ENCODE measurements at regions not wholly inside any gene's neighbourhood (a gene's known extent, or its start where the extent isn't known, plus 50 kb on each side); places are given as distances from the start of the nearest gene placed in this dataset.

DNA sequence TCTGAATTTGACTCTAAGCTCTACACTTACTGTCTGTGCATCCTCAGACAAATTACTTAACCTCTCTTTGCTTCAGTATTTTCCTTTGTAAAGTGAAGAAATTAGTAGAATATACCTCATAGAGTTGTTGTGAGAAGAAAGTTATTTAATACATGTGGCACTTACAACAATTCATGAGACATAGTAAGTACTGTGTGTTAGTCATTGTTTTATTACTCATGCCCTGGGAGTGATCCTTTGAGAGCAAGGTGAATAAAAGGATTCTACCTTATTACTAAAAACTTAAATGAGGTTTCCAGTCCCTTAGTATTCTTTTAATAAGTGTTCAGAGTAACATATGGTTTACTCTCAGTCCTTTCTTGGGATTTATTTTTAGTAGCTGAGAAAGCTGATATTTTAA, 233.6 kb upstream of the MAP3K7 start:
- TF ChIP-seq, protein P1, sequence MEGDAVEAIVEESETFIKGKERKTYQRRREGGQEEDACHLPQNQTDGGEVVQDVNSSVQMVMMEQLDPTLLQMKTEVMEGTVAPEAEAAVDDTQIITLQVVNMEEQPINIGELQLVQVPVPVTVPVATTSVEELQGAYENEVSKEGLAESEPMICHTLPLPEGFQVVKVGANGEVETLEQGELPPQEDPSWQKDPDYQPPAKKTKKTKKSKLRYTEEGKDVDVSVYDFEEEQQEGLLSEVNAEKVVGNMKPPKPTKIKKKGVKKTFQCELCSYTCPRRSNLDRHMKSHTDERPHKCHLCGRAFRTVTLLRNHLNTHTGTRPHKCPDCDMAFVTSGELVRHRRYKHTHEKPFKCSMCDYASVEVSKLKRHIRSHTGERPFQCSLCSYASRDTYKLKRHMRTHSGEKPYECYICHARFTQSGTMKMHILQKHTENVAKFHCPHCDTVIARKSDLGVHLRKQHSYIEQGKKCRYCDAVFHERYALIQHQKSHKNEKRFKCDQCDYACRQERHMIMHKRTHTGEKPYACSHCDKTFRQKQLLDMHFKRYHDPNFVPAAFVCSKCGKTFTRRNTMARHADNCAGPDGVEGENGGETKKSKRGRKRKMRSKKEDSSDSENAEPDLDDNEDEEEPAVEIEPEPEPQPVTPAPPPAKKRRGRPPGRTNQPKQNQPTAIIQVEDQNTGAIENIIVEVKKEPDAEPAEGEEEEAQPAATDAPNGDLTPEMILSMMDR (IDR thresholded peaks at IDR 0.05; ENCODE audit: borderline replicate concordance, control extremely low read depth, extremely low read depth, insufficient read depth, missing control alignments), result no peak
- in situ Hi-C loops (cut with MboI; ENCODE audit: low sequenced_read_pairs, unreplicated experiment), result no loop called here
- DNase-seq (ENCODE audit: low spot score), result no peak

DNA sequence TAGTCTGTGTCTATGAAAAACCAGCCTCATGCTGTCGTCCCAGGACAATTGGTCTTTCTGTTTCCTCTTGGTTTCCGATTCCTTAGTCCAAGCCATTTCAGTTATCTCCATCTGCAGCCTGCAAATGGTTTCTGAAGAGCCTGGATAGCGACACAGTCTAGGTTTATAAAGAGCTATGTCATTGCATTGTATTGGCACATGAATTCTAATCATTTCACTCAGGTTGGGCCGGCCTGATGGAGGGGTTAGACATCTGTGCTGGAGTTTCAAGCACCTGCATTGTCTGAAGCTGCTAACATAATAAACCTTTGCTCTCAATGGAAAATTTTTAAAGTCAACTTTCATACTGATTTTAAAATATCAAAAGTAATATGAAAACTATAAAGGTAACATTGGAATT, 232.6 kb upstream of the MAP3K7 start:
- TF ChIP-seq, protein P1 (IDR thresholded peaks at IDR 0.05; ENCODE audit: borderline replicate concordance, control extremely low read depth, extremely low read depth, insufficient read depth, missing control alignments), result no peak
- in situ Hi-C loops (cut with MboI; ENCODE audit: low sequenced_read_pairs, unreplicated experiment), result no loop called here
- no peak for DNase-seq (ENCODE audit: low spot score)

DNA sequence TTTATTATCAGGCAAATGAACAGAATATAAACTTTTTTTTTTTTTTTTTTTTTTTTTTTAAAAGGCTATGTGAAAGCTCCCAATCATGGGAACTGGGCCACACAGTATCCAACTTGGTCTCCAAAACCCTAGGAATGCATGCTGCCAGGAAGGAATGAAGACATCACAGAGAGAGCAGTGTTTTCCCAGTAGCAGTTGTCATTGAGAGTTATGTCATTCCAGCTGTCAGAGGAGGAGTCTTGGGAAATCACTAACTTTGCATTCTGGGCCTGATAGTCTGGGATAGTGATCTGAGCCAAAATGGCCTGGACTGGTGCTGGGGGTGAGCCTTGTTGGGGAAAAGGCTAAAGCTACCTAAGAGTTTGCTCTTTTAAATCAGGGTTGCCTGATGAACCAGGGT, 231.3 kb upstream of the MAP3K7 start:
- no peak for DNase-seq (ENCODE audit: low spot score)
- in situ Hi-C loops (cut with MboI; ENCODE audit: low sequenced_read_pairs, unreplicated experiment), result no loop called here
- TF ChIP-seq, protein P1 (IDR thresholded peaks at IDR 0.05; ENCODE audit: borderline replicate concordance, control extremely low read depth, extremely low read depth, insufficient read depth, missing control alignments), result no peak

DNA sequence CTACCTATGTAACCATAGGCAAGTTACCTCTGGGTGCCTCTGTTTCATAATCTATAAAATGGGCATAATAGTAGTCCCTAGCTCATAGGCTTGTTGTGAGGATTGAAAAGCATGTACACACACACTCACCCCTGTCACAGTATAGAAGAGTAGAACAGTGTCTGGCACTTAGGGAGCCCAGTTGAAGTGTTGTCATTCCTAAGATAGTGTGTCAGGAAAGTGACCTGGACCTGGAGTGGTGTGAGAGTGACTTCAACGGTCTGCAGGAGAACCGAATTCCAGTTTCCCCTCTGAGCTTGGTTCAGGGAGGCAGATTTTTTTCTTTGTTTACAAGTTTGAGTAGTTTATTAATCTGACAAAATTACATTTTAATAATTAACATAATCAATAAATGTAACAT, 229.9 kb upstream of the MAP3K7 start:
- in situ Hi-C loops (cut with MboI; ENCODE audit: low sequenced_read_pairs, unreplicated experiment), result no loop called here
- TF ChIP-seq, protein P1 (IDR thresholded peaks at IDR 0.05; ENCODE audit: borderline replicate concordance, control extremely low read depth, extremely low read depth, insufficient read depth, missing control alignments), result no peak
- DNase-seq (ENCODE audit: low spot score), result no peak

DNA sequence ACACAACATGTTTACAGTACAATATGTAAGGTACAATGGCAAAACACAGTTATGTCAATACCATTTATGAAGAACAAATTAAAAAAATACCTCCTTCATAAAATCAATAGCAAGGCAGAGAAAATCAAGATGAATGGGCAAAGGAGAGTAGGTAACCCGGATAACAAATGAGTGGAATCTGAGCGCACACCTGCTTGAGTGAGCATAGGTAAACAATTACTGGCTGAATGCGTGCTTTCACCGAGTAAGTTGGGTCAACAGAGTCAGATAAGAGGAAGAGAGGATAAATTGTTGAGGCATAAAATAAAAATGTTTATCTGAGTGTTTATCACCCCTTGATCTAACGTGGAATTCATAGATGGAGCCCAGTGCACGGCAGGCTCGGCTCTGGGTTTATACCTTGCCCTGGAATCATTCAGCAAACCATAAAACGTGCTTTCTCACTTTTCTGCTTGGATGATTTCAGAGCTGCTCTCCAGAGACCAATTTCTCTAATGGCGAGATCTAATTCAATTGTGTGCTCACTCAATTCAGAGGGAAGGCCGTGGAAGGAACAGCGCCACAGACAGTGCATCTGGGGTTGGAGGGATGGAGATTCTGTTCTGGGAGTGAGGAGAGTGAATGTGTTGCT, 224.8 kb upstream of the MAP3K7 start:
- TF ChIP-seq, protein P1 (IDR thresholded peaks at IDR 0.05; ENCODE audit: borderline replicate concordance, control extremely low read depth, extremely low read depth, insufficient read depth, missing control alignments), result no peak
- no peak for DNase-seq (ENCODE audit: low spot score)
- in situ Hi-C loops (cut with MboI; ENCODE audit: low sequenced_read_pairs, unreplicated experiment), result no loop called here

DNA sequence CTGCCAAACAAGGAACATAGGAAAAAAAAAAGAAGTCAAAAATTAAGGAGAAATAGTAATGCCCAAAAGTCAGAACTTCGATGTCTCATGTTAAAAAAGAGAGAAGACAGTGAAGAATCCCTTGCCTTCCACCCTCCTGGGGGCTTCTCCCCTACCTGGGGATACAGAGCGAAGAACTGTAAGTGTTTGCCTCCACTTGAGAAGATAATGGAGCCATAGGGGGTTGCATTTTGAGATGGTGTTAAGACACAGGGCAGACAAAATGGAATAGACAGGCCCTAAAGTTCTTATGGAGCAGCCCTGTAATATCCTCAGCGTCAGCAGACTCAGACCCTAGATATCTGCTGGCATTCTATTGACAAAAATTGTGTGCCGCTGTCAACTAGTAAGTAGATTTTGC, 222.2 kb upstream of the MAP3K7 start:
- in situ Hi-C loops (cut with MboI; ENCODE audit: low sequenced_read_pairs, unreplicated experiment), result no loop called here
- no peak for DNase-seq (ENCODE audit: low spot score)
- TF ChIP-seq, protein P1 (IDR thresholded peaks at IDR 0.05; ENCODE audit: borderline replicate concordance, control extremely low read depth, extremely low read depth, insufficient read depth, missing control alignments), result no peak

All from GM13976 (cell line).